ENCODE measurements at regions not wholly inside any gene's neighbourhood (a gene's known extent, or its start where the extent isn't known, plus 50 kb on each side); places are given as distances from the start of the nearest gene placed in this dataset.

GRCh38 chr7:109751241-109751640 is 1181.6 kb downstream of the DNAJB9 start:
- TF ChIP-seq CTCF (IDR thresholded peaks at IDR 0.05; ENCODE audit: low read length) (no peak), EZH2 (IDR thresholded peaks at IDR 0.05; ENCODE audit: borderline replicate concordance, low read length) (no peak)
